ENCODE measurements at regions not wholly inside any gene's neighbourhood (a gene's known extent, or its start where the extent isn't known, plus 50 kb on each side); places are given as distances from the start of the nearest gene placed in this dataset.

GRCh38 chr4:111720866-111721265 is 424.4 kb upstream of the FAM241A start:
- DNase-seq (ENCODE audit: low spot score) = no peak

- no peak for DNase-seq (ENCODE audit: low spot score)
These were observed 423.0 kb upstream of the FAM241A start for GRCh38 chr4:111722213-111722720.

- DNase-seq (ENCODE audit: low spot score) = no peak
These were observed 408.7 kb upstream of the FAM241A start for GRCh38 chr4:111736516-111736915.

GRCh38 chr4:111744847-111745246 is 400.4 kb upstream of the FAM241A start:
- no peak for DNase-seq (ENCODE audit: low spot score)

DNA sequence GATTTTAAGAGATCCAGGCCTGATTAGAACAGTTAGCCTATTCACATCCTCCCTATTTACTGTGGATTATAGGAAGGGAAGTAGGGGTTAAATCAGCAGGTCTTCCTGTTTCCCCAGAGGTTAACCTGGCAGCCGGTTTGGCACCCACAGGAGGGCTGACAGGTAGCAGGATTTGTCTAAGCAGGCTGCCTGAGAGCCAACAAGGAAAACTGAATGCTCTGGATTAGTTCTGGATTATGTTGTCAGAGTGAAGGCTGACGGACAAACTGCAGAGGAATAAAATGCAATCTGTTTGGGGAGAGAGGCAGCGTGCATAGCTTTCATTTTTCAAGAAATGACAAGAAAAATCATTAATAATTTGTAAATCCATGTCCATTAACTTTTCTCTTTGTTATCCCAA is 397.1 kb upstream of the FAM241A start:
- no peak for DNase-seq (ENCODE audit: low spot score)

GRCh38 chr4:111754003-111754402 is 391.3 kb upstream of the FAM241A start:
- DNase-seq (ENCODE audit: low spot score) = no peak

DNA sequence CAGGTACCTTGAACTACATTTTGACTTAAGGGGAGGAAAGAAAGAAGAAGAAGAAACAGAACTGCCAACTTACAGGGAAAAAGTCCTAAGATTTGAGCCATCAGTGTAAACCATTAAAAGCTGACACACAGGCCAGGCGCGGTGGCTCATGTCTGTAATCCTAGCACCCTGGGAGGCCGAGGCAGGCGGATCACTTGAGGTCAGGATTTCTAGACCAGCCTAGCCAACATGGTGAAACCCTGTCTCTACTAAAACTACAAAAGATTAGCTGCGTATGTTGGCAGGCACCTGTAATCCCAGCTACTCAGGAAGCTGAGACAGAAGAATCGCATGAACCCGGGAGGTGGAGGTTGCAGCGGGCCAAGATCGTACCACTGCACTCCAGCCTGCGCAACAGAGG is 389.7 kb upstream of the FAM241A start:
- no peak for DNase-seq (ENCODE audit: low spot score)

DNA sequence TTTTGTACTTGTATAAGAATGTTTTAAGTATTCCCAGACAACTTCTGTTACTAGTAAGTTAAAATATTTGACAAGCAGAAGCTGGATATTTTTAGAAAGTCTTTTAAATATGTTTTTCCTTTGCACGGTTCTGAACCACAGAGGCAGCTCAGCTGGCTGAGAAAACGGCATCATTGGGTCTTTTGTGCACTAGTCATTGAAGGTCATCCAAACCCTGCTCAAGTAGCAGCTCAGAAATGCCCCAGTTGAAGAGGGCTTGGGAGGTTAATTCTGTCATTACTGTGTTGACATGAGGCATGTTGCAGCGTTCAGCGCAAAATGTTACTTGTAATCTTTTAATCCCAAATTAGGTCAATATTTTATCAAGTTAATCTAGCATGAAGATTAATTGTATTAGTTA is 383.7 kb upstream of the FAM241A start:
- DNase-seq (ENCODE audit: low spot score) = no peak

- no peak for DNase-seq (ENCODE audit: low spot score)
These were observed 374.7 kb upstream of the FAM241A start for GRCh38 chr4:111770514-111770913.

- DNase-seq (ENCODE audit: low spot score) = no peak
These were observed 371.4 kb upstream of the FAM241A start for GRCh38 chr4:111773858-111774257.

- DNase-seq (ENCODE audit: low spot score) = no peak
These were observed 369.5 kb upstream of the FAM241A start for GRCh38 chr4:111775556-111776297.

GRCh38 chr4:111776561-111776960 is 368.7 kb upstream of the FAM241A start:
- DNase-seq (ENCODE audit: low spot score) = no peak

GRCh38 chr4:111778543-111778942 is 366.7 kb upstream of the FAM241A start:
- DNase-seq (ENCODE audit: low spot score) = peak; percentile 9

GRCh38 chr4:111780965-111781364 is 364.3 kb upstream of the FAM241A start:
- DNase-seq (ENCODE audit: low spot score) = no peak

DNA sequence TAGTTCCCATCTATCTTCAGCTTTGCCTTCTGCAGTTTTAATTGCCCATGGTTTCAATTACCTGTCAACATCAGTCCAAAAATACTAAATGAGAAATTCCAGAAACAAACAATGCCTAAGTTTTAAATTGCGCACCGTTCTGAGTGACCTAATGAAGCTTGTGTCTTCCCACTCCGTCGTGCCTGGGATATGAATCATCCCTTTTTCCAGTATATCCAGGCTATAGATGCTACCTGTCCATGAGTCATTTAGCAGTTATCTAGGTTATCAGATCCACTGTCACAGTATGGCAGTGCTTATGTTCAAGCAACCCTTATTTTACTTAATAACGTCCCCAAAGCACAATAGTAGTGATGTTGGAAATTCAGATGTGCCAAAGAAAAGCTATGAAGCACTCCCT is 363.6 kb upstream of the FAM241A start:
- DNase-seq (ENCODE audit: low spot score) = no peak

DNA sequence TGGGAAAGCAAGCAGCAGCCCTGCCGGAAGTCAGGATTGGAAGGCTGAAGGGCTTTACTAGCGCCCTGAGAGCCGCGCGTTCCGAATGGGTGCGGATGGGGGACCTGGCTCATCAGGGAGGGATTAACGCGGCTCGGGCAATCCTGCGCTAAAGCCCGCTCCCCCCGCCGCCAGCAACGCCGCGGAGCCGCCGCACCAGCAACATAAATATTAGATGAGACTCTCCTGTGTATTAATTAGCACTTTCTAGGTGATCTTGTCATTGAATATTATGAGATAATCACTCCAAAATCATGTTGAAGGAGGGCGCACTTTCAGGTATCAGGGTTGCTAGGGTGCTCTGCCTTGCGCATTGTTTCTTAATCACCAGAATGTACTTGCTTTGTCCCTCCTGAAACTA is 357.2 kb upstream of the FAM241A start:
- DNase-seq (ENCODE audit: low spot score) = no peak

GRCh38 chr4:111789901-111790640 is 355.2 kb upstream of the FAM241A start:
- DNase-seq (ENCODE audit: low spot score) = no peak

- DNase-seq (ENCODE audit: low spot score) = no peak
These were observed 352.6 kb upstream of the FAM241A start for GRCh38 chr4:111792632-111793031.

DNA sequence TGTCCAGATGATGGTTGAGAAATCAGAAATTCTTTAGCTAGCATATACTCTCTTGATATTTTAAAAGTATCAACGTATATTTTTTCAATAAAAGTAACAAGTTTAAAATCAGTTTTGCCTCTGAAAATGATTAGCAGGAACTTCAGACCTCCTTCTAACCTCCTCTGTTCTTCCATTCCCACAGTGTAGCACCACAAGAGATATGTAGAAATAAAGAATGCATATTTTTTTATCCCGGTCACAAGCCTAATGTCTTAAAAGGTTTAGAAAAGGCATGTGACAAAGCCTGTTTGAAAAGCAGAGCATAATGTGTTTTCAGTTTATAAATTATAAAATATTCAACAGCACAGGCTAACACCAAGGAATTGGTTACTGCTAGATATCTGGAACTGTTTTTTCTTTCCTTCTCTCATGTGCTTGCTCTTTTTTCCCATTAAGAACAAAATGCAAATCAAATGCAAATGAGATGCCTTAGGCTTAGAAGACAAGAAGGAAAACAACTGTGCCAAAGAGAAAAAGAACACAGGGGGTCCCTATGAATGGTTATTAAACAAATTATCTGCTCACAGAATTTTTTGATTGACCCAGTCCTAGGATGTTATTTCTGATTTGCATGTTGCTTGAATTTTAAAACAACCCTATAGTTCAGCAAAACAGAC is 351.7 kb upstream of the FAM241A start:
- no peak for DNase-seq (ENCODE audit: low spot score)

DNA sequence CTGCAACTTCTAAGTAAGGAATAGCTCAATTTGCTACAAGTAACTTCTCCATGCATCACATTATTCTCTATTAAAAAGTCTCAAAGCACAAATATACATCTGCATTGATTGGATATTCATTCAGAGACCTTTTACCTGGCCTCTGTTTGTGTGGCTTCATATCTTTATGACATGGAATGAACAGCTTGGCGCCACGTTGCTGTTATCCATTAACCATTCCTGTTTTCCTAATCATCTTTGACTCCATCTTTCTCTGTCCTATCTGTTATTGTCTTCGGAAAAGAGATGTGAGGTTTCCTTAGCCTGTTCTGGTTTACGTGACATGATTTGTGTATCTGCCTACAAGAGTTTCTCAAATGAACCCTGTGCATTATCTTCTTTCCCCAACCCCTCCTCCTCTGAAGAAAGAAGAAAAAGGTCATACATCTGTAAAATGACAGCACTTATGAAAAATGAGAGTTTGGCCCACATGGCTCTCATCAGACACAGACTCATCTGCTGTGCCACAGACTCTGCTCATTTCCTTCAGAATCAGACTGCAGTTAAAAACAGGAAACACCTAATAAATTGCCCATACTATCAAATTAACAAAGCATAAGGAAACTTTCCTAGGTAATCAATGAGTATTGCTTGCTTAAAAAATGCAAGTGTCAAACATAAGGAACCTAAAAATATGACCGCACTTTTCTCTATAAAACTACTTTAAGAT is 347.6 kb upstream of the FAM241A start:
- DNase-seq (ENCODE audit: low spot score) = no peak

- peak; percentile 31 for DNase-seq (ENCODE audit: low spot score)
These were observed 346.4 kb upstream of the FAM241A start for GRCh38 chr4:111798840-111799239.

DNA sequence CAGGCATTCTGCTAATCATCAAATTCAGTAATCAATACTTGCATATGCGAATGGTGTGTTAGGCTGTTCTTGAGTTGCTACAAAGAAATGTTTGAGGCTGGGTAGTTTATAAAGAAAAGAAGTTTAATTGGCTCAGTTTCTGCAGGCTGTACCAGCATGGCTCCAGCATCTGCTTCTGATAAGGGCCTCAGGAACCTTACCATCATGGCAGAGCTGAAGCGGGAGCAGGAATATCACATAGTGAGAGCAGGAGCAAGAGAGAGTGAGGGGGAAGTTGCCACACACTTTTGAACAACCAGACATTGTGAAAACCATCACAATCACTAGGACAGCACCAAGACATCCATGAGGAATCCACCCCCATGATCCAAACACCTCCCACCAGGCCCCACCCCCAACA is 344.7 kb upstream of the FAM241A start:
- DNase-seq (ENCODE audit: low spot score) = no peak

All from NAMALWA (cell line).